ENCODE measurements at regions not wholly inside any gene's neighbourhood (a gene's known extent, or its start where the extent isn't known, plus 50 kb on each side); places are given as distances from the start of the nearest gene placed in this dataset.
"Not testable (repeated sequence)": the region's sequence is repeated elsewhere in the genome, so short reads cannot be mapped to it uniquely, and the experiment has no call there.

DNA sequence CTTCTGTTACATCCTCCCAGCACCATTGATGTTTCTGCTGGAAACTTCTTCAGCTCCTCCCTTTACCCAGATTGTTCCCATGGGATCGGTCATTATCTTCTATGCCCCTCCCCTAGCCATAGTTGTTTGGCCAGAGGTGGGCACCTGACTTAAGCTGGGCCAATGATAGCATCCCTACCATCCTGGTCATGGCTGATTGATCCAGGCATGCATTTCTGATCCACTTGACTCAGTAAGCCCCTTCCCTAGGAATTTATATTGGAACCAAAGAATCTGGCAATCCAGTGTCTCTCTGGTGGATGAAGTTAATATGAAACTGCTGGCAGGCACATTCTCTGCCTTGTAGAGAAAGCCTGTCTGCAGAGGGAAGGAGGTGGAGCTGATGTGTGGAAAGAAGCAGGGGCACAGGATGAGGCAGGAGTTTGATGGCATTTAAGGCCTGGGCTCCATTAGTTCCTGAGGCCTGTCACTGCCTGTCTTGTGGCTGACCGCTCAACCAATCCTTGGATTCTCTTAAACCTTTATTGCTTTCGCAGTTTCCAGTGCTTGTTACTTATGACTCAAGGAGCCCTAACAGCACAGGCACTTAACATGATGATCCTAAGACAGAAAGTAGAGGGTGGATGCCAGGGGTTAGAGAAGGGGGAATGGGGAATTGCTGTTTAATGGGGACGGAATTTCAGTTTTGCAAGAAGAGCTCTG is 152.4 kb downstream of the ABCC12 start:
- DNase-seq = no peak

DNA sequence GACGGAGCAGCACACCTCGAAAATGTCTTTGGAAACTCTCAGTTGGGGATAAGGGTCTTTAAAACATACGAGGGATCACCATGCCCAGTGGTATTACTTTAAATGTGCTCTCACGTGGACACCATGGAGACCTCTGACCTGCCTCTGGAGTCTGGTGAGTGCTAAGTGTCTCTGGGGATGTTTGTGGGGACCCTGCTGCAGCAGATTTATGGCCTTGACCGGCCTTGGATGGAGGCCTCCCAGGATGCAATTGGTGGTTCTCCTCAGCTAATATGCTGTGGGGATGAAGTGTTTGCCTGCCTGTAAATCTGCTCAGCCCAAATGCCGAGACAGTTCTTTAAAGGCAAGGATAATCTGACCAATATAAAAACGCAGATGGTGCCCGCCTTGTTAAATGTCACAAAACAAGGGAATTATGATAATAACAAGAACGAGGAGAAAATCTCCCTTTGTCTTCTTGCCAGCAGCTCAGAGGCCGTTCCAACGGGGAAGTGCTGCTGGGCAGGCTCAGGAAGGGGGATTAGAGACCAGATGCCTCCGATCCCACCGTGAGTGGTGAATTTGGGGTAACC is 154.4 kb downstream of the ABCC12 start:
- DNase-seq = no peak

DNA sequence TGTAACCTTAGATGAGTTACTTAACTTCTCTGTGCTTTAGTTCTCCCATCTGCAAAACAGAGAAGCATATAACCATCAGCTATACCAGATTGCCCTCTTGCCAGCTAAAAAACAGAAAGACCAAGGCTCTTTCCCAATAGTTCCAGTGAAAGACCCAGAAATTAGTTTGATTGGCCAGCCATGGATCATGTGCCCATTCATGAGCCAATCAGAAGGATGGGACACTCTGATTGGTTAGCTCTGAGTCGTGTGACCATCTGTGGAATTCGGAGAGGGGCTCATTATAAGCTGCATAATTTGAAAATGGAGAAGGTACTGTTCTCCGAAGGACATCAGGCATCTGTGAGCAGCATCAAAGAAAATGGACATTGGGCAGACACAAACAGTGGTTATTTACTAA is 155.2 kb downstream of the ABCC12 start:
- no peak for DNase-seq

DNA sequence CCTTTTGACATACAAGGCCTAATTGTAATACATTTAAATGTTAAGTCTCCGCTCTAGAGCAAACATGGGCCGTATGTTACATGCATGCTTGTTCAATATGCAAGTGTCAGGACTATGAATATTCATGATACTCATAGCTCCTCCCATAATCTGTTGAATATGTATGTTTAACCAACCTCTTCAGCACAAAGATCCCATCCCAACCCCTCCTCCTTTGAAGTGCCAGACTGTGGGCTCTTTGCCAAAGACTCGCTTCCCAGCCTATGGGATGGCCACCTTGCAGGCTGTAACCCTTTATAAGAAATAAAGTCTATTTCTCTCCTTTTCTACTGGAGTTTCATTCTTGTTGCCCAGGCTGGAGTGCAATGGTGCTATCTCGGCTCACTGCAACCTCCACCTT is 156.2 kb downstream of the ABCC12 start:
- DNase-seq = no peak

DNA sequence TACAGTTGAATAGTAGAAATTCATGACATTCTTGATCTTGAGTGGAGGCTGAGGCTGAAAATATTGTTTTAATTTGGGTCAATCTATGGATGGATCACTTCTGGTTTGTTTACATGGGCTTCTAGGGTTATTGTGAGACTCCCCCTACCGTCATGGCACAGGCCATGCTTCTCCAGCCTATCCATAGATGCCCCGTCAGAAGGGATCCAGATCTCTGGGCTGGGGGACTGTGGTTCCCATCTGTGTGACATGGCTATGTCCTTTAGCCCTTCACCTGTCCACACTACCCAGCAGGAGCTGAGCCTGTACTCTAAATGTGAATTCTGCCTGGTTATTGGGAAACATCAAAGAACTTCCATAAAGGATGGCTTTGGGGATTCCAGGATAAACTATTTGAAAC is 160.4 kb downstream of the ABCC12 start:
- no peak for DNase-seq

DNA sequence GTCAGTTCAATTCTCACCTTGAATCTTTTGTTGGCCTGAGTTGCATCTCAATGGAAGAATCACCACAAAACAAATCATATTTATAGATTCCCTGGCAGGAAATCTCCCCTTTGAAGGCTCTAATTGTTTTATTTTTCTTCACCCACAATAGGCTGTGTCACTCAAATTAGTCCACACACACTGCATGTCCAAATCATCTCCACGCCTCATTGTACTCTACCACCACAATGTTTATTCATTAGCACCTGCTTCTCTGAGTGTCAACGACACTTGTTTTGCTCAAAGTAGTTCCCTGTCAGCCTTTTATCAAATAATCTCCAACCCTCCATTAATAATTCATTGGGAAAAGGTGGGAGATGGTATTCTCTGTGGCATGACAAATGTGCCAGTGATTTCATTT is 164.3 kb downstream of the ABCC12 start:
- no peak for DNase-seq

DNA sequence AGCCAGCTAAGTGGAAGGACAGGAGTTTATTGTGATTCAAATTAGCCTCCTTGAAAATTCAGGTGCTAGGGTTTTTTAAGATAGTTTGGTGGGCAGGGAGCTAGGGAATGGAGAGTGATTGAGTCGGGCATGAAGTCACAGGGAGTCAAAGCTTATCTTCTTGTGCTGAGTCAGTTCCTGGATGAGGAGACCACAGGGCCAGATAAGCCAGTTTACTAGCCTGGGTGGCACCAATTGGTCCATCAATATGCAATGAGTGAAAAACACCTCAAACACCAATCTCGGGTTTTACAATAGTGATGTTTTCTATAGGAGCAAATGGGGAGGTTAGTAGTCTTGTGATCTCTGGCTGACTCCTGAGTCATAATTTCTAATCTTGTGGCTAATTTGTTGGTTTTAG is 165.1 kb downstream of the ABCC12 start:
- no peak for DNase-seq

DNA sequence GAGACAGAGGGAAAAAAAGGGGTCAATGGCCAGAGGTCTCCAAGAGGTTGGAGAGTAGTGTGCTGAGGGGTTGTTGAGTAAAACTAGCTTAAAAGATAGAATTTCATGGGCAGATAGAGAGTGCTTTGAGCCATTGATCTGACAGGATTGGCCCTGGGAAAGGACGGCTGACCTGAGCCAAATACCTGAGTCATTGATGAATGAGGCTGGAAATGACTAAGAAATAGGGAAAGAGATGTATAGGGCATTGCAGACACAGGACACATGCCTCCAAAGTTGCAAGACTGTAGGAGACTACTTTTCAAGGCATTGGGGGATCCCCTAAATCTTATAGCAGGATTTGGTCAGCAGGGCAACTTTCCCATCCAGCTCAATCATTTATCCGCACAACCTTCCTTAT is 168.7 kb downstream of the ABCC12 start:
- no peak for DNase-seq

DNA sequence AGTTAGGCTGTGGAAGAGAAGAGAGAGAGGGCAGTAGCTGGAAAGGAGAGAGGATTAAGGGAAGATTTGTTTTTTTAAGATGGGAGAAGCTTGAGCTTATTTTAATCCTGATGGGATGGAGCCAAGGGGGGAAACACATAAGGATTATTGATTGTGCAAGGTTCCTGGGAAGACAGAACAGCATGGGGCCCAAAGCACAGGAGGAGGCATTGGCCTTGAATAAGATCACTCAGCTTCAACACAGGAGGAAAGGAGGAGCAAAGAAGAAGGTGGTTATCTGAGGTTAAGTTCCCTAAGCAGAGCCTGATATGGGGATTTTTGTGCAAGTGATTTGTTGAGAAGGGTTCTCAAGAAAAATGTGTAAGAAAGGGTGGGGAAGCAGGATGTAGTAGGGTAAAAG is 169.8 kb downstream of the ABCC12 start:
- no peak for DNase-seq

DNA sequence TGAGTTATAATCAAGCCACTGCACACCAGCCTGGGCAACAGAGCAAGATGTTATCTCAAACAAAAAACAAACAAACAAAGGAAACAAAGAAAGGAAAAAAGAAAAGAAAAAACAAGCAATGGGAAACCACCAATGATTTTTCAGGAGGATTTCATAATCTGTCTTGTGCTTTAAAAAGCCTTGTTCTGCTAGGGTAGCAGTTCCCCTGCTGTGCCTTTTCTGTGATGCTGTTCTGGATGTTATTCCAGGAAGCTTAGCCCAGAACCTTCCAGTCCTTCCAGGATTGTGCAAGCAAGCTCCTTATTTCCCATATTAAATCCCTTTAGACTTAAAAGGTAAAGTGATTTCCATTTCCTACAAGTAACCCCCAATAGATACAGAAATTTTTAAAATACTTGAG is 171.1 kb downstream of the ABCC12 start:
- no peak for DNase-seq

DNA sequence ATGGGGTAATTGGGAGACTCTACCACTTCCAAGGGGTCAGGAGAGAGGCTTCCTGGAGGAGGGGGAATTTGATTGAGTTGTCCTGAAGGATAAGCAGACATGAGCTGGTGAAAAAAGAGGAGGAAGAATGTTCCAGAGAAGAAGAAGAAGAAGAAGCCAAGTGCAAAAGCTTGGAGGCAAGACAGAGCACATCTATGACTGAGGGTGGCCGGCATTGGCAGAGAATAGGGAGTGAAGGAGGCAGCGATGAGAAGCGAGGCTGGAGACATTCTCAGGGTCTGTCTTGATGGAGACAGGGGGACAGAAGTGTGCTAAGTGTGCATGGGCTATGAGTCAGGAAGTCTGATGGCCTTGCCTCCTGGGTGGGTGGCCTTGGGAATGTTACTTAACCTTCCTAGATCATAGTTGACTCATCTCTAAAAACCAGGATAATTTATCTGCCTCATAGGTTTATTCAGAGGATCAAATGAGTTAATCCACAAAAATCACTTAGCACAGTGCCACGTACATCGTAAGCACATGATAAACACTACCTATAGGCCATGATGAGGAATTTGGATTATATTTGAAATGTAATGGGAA is 171.7 kb downstream of the ABCC12 start:
- no peak for DNase-seq

DNA sequence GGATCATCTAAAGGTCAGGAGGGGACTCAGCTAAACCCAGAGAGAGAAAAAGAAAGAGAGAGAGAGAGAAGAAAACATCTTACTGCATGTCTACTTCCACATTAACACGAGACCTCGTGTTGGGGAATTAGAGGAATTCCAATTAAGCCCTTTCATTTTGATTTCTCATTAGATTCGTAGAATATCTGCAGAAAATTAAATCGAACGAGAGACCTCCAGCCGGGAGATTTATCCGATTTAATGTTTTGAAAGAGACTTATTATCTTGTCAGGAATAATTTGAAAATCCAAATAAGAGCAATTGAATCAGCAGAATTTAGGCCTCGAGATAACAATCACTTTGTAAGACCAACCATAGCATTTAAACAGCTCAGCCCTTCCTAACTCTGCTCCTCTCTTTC is 175.6 kb downstream of the ABCC12 start:
- DNase-seq = no peak

DNA sequence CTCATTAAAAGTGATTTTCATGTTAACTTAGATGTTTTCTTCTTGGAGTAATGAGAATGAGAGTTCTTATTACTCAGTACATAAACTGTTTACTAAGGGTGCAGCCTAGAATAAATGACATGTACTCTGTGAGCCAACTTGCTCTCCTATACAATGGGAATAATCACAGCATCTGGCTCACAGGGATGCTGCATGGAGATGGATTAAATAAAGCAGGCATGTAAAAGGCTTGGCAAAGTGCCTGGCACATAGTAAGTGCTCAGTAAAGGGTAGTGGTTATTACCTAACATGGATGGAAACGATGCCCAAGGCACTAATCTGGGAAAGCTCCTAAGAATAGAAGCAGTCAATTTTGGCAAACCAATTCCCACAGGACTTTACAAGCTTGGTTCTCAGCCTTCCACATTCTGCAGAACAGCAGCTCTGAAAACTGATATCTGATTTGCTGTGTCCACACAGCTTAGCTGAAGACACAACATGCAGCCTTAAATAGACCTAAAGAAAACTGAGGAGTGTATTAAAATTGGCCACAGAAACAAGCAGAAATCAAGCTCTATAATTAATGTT is 176.1 kb downstream of the ABCC12 start:
- no peak for DNase-seq

DNA sequence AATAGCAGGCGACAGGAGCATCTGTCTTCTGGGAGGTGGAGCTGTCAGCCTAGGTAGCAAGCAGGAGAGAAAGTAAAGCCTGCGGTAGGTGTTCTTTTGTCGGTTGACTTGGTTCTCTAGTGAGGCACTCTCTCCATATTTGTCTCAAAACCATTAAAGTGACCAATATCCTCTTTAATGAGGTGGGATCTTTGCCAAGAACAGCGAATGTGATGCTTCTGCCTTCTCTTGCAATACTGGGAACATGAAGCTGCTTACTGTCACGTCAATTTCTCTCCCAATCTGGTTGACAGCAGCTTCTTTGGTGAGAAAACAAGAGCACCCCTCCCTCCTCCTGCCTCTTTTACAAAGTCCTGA is 176.7 kb downstream of the ABCC12 start:
- DNase-seq = no peak

DNA sequence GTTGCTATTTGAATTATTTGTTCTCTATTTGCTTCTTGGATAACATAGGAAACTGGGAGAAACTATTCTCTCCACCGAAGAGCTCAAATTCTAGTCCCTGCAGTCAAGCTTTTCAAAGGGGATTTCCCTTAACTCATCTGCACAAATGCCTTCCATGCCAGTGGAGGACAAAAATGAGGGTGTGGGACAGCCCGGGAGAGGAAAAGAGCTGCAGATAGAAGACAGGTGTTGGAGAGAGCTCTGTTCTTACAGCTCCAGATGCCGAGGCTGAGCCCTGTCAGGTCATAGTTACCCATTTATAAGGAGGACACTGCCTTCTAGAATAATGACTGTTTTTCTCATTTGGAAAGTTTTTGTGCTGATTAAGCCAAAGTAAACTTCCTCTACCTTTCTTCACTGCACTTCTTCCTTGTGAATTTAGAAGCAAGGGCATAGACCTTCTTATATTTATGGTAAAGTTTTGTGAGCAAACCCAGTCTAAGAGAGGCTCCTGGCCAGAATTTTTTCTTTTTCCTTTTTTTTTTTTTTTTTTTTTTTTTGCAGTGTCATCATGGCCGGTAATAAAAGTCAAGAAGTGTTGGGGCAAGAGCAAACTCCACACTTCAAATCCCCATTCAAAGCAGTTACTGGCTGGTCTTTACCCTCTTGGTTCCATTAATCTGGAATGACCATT is 177.2 kb downstream of the ABCC12 start:
- DNase-seq = no peak

DNA sequence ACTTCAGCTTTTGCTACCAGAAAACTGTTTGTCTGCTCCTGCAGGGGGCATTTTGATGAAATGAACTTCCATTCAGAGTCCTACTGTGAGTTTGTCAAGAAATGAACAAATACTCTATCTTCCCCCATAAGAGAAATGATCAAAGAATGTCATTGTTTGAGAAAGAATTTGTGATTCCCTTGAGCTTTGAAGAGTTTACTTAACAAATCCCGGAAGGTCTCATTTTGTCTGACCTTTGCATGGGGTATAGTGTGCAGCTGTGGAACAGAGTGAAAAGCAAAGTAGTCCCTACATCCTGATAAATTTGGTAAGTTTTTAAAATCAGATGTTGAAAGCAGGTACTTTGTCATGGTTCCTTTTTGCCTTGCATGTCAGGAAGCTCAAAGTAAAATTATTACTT is 178.0 kb downstream of the ABCC12 start:
- no peak for DNase-seq

DNA sequence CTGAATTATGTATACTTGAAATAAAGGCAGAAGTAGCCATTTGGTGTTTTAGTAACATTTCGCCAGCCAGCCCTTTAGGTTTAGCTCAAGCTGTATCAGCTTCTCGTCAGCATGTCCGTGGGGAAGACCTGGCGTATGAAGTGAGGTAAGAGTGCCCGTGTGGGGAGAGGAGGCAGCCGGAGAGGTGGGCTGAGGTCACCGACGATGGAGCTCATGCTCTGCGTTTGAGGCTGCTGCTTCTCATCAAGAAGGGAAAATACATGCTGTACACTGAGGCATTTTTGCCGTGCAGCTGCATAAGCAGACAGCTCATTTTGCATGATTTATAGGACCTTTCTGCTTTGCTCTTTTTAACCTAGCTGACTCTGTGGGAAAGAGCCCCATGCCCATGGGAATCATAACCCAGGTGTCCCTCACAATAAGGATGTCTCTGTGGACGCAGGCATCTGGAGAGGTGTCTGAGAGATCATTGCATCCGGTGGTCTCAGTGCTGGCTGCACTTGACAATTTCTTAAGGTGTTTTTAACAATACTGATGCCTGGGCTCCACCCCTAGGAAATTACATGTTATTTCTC is 179.1 kb downstream of the ABCC12 start:
- DNase-seq = no peak

DNA sequence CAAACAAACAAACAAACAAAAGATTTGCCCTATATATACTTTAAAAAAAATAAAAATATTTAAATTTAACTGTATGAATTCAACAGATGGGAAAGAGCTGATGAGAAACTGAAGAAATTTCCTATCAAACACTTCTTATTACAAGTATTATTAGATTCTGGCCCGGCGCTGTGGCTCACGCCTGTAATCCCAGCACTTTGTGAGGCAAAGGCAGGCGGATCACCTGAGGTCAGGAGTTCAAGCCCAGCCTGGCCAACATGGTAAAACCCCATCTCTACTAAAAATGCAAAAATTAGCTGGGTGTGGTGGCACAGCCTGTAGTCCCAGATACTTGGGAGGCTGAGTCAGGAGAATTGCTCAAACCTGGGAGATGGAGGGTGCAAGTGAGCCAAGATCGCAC is 180.8 kb downstream of the ABCC12 start:
- not testable (repeated sequence) for DNase-seq

DNA sequence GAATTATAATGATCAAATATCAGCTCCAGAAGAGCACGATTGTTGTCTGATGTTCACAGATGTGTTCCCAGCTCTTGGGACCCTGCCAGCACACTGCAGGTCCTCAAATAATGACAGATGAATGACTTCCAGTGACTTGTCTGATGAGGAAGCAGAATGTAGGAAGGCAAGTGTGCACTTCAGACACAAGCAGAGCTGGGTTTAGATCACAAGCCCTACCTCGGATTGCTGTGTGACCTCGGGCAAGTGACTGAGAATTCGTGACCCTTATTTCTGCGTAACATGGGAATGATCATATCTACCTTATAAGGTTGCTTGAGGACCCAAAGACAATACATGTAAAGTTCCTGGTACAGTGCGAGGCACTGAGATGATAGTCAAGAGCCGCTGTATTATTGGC is 182.2 kb downstream of the ABCC12 start:
- no peak for DNase-seq

DNA sequence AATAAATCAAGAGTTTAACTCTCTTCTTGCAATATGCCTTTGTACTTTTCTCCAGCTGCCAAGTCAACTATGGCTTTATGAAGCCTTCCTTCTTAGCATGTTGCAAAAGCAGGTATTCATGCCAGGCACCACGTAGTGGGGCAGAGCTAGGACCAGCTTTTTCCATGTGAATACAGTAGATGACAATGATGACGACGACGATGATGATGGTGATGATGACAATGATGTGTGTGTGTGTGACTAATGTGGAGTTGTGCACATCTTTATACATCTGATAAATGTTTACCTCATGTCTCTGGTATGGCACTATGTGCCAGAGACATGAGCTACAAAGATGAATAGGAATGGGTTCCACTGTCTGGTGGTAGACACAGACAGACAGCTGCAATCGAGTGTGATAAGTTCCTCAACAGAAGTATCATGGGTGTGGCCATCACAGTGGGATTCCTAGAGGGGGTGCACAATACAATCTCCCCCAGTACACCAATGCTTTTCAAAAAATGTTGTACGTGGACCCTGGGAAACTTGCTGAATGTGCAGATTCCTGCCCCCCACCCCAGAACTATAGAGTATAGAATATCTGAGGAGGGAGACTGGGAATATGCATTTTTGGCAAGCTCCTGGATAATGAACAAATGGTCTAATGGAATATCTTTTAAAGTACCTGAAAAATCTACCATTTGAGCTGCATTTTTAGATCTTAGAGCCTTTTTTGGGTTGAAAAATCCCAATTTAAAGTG is 183.4 kb downstream of the ABCC12 start:
- no peak for DNase-seq

DNA sequence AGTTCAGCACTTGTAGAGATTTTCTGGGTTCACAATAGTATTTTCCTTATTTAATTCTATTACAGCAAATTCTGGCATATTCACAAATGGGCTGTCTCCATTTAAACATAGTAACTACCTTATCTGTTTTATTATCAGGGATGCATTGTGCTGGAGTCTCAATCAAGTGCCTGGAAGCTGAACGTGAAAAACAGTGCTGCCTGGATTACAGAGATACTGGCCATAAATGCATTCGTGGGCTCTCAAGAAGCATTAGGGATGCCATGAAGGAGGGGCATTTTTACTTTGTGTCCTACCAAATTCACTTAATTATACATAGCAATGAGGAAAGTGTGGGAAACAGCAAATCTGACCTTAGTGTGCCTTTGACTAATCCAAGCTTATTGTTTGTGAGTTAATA is 184.6 kb downstream of the ABCC12 start:
- no peak for DNase-seq

DNA sequence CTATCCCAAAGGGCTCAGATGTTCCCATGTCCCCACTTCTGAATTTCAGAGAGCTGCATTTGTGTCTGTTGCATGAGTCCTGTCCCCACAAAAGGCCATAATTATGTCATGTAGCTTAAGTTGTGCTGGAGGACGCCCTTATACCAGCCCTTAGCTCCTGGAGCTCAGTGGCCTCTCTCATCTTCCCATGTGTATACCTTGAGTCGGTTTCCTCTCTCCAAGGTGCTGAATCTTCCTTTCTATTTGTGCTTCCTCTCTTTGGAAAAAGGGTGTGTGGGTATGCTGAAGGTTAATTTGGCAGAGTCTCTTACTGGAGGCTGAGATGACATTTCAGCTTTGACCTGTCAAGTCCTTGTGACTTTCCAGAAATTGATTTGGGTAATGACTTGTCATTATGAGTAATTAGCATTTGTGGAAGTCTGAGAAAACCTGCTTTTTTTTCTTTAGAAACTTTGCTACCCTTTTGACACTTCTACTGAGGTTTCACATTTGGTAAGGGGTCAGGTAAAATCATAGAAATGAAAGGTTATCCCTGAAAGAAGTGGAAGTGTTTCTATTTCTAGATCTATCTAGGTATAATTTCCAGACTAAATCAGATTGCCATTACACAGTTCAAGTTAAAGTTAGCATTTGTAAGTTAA is 185.4 kb downstream of the ABCC12 start:
- DNase-seq = no peak

All from inflammatory macrophage treated with lipopolysaccharide for 1 hour (primary cell).